MM.1S (cell line): ENCODE measurements at regions not wholly inside any gene's neighbourhood (a gene's known extent, or its start where the extent isn't known, plus 50 kb on each side); places are given as distances from the start of the nearest gene placed in this dataset.

Experiments used
- EZH2 ChIP-seq: fragments of 300-600 bp; sonication (generic); optimal IDR thresholded peaks from 2 replicates; pipeline ENCODE3; 2017; ENCODE audit warnings: low read depth, mild to moderate bottlenecking, antibody characterized with exemption, low read length, mixed read lengths
- EZH2phosphoT487 ChIP-seq: fragments of 300-600 bp; sonication (generic); IDR thresholded peaks from 2 replicates; pipeline ENCODE4 v1.6.1; 2018; ENCODE audit warnings: antibody characterized with exemption, low read length
- TF ChIP-seq, protein P1 (sequence below): fragments of 300-600 bp; sonication (generic); IDR thresholded peaks from 2 replicates; pipeline ENCODE4 v1.5.1; 2016; ENCODE audit warnings: antibody characterized with exemption, low read length, mixed read lengths

- TF ChIP-seq EZH2phosphoT487 (no peak), EZH2 (no peak)
- TF ChIP-seq, protein P1, sequence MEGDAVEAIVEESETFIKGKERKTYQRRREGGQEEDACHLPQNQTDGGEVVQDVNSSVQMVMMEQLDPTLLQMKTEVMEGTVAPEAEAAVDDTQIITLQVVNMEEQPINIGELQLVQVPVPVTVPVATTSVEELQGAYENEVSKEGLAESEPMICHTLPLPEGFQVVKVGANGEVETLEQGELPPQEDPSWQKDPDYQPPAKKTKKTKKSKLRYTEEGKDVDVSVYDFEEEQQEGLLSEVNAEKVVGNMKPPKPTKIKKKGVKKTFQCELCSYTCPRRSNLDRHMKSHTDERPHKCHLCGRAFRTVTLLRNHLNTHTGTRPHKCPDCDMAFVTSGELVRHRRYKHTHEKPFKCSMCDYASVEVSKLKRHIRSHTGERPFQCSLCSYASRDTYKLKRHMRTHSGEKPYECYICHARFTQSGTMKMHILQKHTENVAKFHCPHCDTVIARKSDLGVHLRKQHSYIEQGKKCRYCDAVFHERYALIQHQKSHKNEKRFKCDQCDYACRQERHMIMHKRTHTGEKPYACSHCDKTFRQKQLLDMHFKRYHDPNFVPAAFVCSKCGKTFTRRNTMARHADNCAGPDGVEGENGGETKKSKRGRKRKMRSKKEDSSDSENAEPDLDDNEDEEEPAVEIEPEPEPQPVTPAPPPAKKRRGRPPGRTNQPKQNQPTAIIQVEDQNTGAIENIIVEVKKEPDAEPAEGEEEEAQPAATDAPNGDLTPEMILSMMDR, result no peak
Measured at GRCh38 chr3:191802671-191803070, 341.7 kb downstream of the PYDC2 start.
